H1 (cell line): ENCODE measurements at regions not wholly inside any gene's neighbourhood (a gene's known extent, or its start where the extent isn't known, plus 50 kb on each side); places are given as distances from the start of the nearest gene placed in this dataset.
A peak's percentile ranks its signal among the peaks of the same experiment; 100 is the strongest.

Experiments used
- CTCF ChIA-PET: fragments of 300-600 bp; sonication (Branson Sonifier 250); formaldehyde crosslinking; loops from one replicate; lab custom pipeline; 2021; ENCODE audit not compliant: partially characterized antibody; lab: Charles Lee
- POLR2A ChIA-PET: fragments of 300-600 bp; sonication (Branson Sonifier 250); formaldehyde crosslinking; loops from one replicate; lab custom pipeline; 2021; ENCODE audit warnings: inconsistent platforms; ENCODE audit not compliant: partially characterized antibody; lab: Charles Lee
- DNase-seq, 2 experiments: peaks; one replicate each; pipeline versions ENCODE4 v3.0.0 to v3.0.0-alpha.2; 2010 to 2022; ENCODE audit warnings: low spot score in 2 of 2, low read depth in 1 of 2, mixed read lengths in 1 of 2
- FAIRE-seq: peaks from 2 replicates; lab custom pipeline; 2011; peaks lifted over from hg19 to GRCh38; lab: Jason Lieb, UNC
- H2AFZ ChIP-seq: 2 replicates; pipeline ENCODE4 v1.8.1; 2012; ENCODE audit warnings: low read length, inconsistent platforms
- H2AK5ac ChIP-seq: 2 replicates; pipeline ENCODE4 v1.6.1; 2013; ENCODE audit warnings: low read depth, low read length
- H2BK120ac ChIP-seq: replicated peaks from 2 replicates; pipeline ENCODE3; 2013; ENCODE audit warnings: low read depth, low read length, inconsistent platforms
- H2BK12ac ChIP-seq: 2 replicates; pipeline ENCODE4 v1.6.1; 2013; ENCODE audit warnings: low read depth, low read length
- H2BK15ac ChIP-seq: 2 replicates; pipeline ENCODE4 v1.6.1; 2013; ENCODE audit warnings: low read length
- H2BK20ac ChIP-seq: 2 replicates; pipeline ENCODE4 v1.6.1; 2013; ENCODE audit warnings: low read length
- H2BK5ac ChIP-seq: 2 replicates; pipeline ENCODE4 v1.6.1; 2013; ENCODE audit warnings: low read depth, low read length
- H3K14ac ChIP-seq: 2 replicates; pipeline ENCODE4 v1.6.1; 2013; ENCODE audit warnings: inconsistent platforms; ENCODE audit not compliant: insufficient read length
- H3K18ac ChIP-seq: 2 replicates; pipeline ENCODE4 v1.6.1; 2013; ENCODE audit warnings: low read length; ENCODE audit errors: extremely low read depth
- H3K23ac ChIP-seq: 2 replicates; pipeline ENCODE4 v1.6.1; 2013; ENCODE audit warnings: inconsistent platforms; ENCODE audit not compliant: insufficient read length
- H3K23me2 ChIP-seq: 2 replicates; pipeline ENCODE4 v1.6.1; 2013; ENCODE audit warnings: low read depth, low read length
- H3K27ac ChIP-seq: 2 replicates; pipeline ENCODE4 v1.6.1; 2011; ENCODE audit warnings: low read depth, low read length, inconsistent platforms
- H3K27me3 ChIP-seq, 4 experiments: replicated peaks in 1 of 4; 1 replicate in 1 of 4; 2 replicates in 3 of 4; pipeline versions ENCODE4 v1.6.1 to v1.8.1; 2011 to 2013; ENCODE audit warnings: low read length in 3 of 4, mild to moderate bottlenecking in 3 of 4, inconsistent platforms in 2 of 4, mixed read lengths in 2 of 4, moderate library complexity in 1 of 4; ENCODE audit not compliant: control insufficient read depth in 3 of 4, insufficient read depth in 3 of 4; ENCODE audit errors: extremely low read depth in 1 of 4
- H3K36me3 ChIP-seq, 4 experiments: 2 replicates each; pipeline versions ENCODE4 v1.6.1 to v1.8.1; 2011 to 2013; ENCODE audit warnings: mild to moderate bottlenecking in 4 of 4, low read length in 3 of 4, moderate library complexity in 2 of 4, control low read depth in 1 of 4, inconsistent platforms in 1 of 4; ENCODE audit not compliant: insufficient read depth in 4 of 4, control insufficient read depth in 2 of 4
- H3K4ac ChIP-seq: replicated peaks from 2 replicates; pipeline ENCODE3; 2013; ENCODE audit warnings: low read length, low read depth, mixed read lengths, inconsistent platforms; ENCODE audit not compliant: insufficient read length
- H3K4me1 ChIP-seq, 4 experiments: replicated peaks in 1 of 4; 1 replicate in 1 of 4; 2 replicates in 3 of 4; pipeline versions ENCODE4 v1.6.1 to v1.8.1; 2011 to 2013; ENCODE audit warnings: low read length in 3 of 4, inconsistent platforms in 2 of 4, mixed read lengths in 1 of 4; ENCODE audit not compliant: insufficient read depth in 4 of 4, control insufficient read depth in 3 of 4
- H3K4me2 ChIP-seq, 2 experiments: 2 replicates each; pipeline versions ENCODE4 v1.6.1 to v1.8.1; 2011 to 2013; ENCODE audit warnings: low read depth in 2 of 2, low read length in 2 of 2, control low read depth in 1 of 2, inconsistent platforms in 1 of 2, mild to moderate bottlenecking in 1 of 2; ENCODE audit not compliant: insufficient read depth in 1 of 2
- H3K4me3 ChIP-seq, 4 experiments: fragments of 200-600, 300-600 bp in 1 of 4; sonication (generic), shearing (Covaris generic), sonication (Bioruptor Twin) in 1 of 4; 2 replicates each; pipeline versions ENCODE4 v1.5.1 to v1.8.1; 2011 to 2016; ENCODE audit warnings: low read length in 4 of 4, low read depth in 3 of 4, control low read depth in 2 of 4, inconsistent platforms in 2 of 4, mild to moderate bottlenecking in 2 of 4, mixed read lengths in 1 of 4, moderate library complexity in 1 of 4; ENCODE audit not compliant: insufficient read depth in 2 of 4; ENCODE audit errors: extremely low read depth in 1 of 4
- H3K56ac ChIP-seq: replicated peaks from 2 replicates; pipeline ENCODE3; 2013; ENCODE audit warnings: low read depth, mild to moderate bottlenecking, mixed read lengths, low read length, inconsistent platforms; ENCODE audit not compliant: insufficient read length
- H3K79me1 ChIP-seq: 2 replicates; pipeline ENCODE4 v1.6.1; 2013; ENCODE audit warnings: low read depth, low read length, control low read depth
- H3K79me2 ChIP-seq, 2 experiments: 2 replicates each; pipeline versions ENCODE4 v1.6.1 to v1.8.1; 2012 to 2013; ENCODE audit warnings: low read length in 2 of 2, mild to moderate bottlenecking in 2 of 2, inconsistent platforms in 1 of 2; ENCODE audit not compliant: insufficient read depth in 2 of 2, control insufficient read depth in 1 of 2
- H3K9ac ChIP-seq, 4 experiments: replicated peaks in 1 of 4; 1 replicate in 1 of 4; 2 replicates in 3 of 4; pipeline versions ENCODE4 v1.6.1 to v1.8.1; 2011 to 2013; ENCODE audit warnings: low read depth in 3 of 4, low read length in 3 of 4, control low read depth in 2 of 4, mild to moderate bottlenecking in 2 of 4, moderate library complexity in 2 of 4, inconsistent platforms in 1 of 4; ENCODE audit errors: extremely low read depth in 1 of 4
- H3K9me3 ChIP-seq, 2 experiments: 2 replicates each; pipeline versions ENCODE4 v1.6.1 to v1.8.1; 2012 to 2013; ENCODE audit warnings: mild to moderate bottlenecking in 2 of 2, moderate library complexity in 2 of 2, control low read depth in 1 of 2, inconsistent platforms in 1 of 2, low read depth in 1 of 2, low read length in 1 of 2, mixed read lengths in 1 of 2; ENCODE audit not compliant: insufficient read depth in 2 of 2
- H4K20me1 ChIP-seq, 2 experiments: replicated peaks in 1 of 2; 2 replicates each; pipeline versions ENCODE3 to v1.8.1; 2011 to 2013; ENCODE audit warnings: inconsistent platforms in 2 of 2, low read length in 2 of 2, mild to moderate bottlenecking in 1 of 2; ENCODE audit not compliant: insufficient read depth in 2 of 2, control insufficient read depth in 1 of 2
- H4K5ac ChIP-seq: 2 replicates; pipeline ENCODE4 v1.6.1; 2013; ENCODE audit warnings: low read length, low read depth, mixed read lengths, inconsistent platforms; ENCODE audit not compliant: insufficient read length
- H4K8ac ChIP-seq: 2 replicates; pipeline ENCODE4 v1.8.0; 2013; ENCODE audit warnings: mild to moderate bottlenecking, moderate library complexity, low read length, inconsistent platforms; ENCODE audit not compliant: insufficient read depth; ENCODE audit errors: extremely low read depth
- H4K91ac ChIP-seq: replicated peaks from 2 replicates; pipeline ENCODE3; 2013; ENCODE audit warnings: low read length, mixed read lengths, inconsistent platforms; ENCODE audit not compliant: insufficient read length
- CTCF ChIP-seq, 3 experiments: IDR thresholded peaks; 1 replicate in 2 of 3; 2 replicates in 1 of 3; pipeline versions ENCODE4 v1.5.1 to v1.6.1; 2011; ENCODE audit warnings: low read length in 3 of 3, mild to moderate bottlenecking in 3 of 3, inconsistent platforms in 2 of 3, low read depth in 1 of 3, moderate library complexity in 1 of 3; ENCODE audit not compliant: insufficient read depth in 1 of 3; ENCODE audit errors: control extremely low read depth in 1 of 3
- JUND ChIP-seq: IDR thresholded peaks from 2 replicates; pipeline ENCODE4 v1.6.1; 2011; ENCODE audit warnings: mild to moderate bottlenecking, improper control_type of control experiment, low read length
- POLR2A ChIP-seq, 2 experiments: IDR thresholded peaks; 1 replicate in 1 of 2; 2 replicates in 1 of 2; pipeline ENCODE4 v1.6.1; 2011; ENCODE audit warnings: low read depth in 2 of 2, low read length in 2 of 2, mild to moderate bottlenecking in 2 of 2; ENCODE audit errors: control extremely low read depth in 1 of 2
- RAD21 ChIP-seq, 2 experiments: IDR thresholded peaks in 1 of 2; conservative IDR thresholded peaks in 1 of 2; 2 replicates each; pipeline ENCODE4 v1.6.1; 2011; ENCODE audit warnings: low read depth in 2 of 2, low read length in 2 of 2, improper control_type of control experiment in 1 of 2, inconsistent platforms in 1 of 2, mild to moderate bottlenecking in 1 of 2, moderate library complexity in 1 of 2
- SP4 ChIP-seq: IDR thresholded peaks from 2 replicates; pipeline ENCODE4 v1.6.1; 2012; ENCODE audit warnings: low read length, inconsistent platforms
- TEAD4 ChIP-seq: IDR thresholded peaks from 2 replicates; pipeline ENCODE4 v1.6.1; 2012; ENCODE audit warnings: low read depth, low read length, inconsistent platforms, mixed read lengths
- USF2 ChIP-seq: IDR thresholded peaks from 2 replicates; pipeline ENCODE4 v1.6.1; 2011; ENCODE audit warnings: low read length, improper control_type of control experiment
- WGBS, 2 experiments: shearing (Covaris generic) in 1 of 2; methylation state at CpG; one replicate each; pipeline versions ENCODE4 v1.1.6 to v1.1.7; 2013 to 2015; ENCODE audit warnings: low lambda C conversion rate in 2 of 2, mixed read lengths in 2 of 2, inconsistent platforms in 1 of 2, low coverage in 1 of 2, missing lambda C conversion rate in 1 of 2; ENCODE audit not compliant: insufficient replicate concordance in 2 of 2, insufficient coverage in 1 of 2, insufficient read length in 1 of 2; ENCODE audit errors: extremely low coverage in 1 of 2, missing lambda C conversion rate in 1 of 2; 5-methylcytosine and 5-hydroxymethylcytosine counted together
- TF ChIP-seq, protein P1 (sequence below): IDR thresholded peaks from 2 replicates; pipeline ENCODE4 v1.6.1; 2011; ENCODE audit warnings: low read depth, mild to moderate bottlenecking, low read length; ENCODE audit not compliant: insufficient read depth

GRCh38 chr3:159130108-159130507 lies 328.3 kb downstream of the MFSD1 start:
- no peak overlapping the region for H3K27ac ChIP-seq
- H3K9ac ChIP-seq: no peak overlapping the region
- no peaks in the 10 kb centered on the region for H3K9me3 ChIP-seq
- no peak overlapping the region for H2AK5ac ChIP-seq
- H3K4me1 ChIP-seq: no peaks in the 10 kb centered on the region
- no peak overlapping the region for H4K91ac ChIP-seq
- no peaks in the 10 kb centered on the region for H3K23me2 ChIP-seq
- H4K20me1 ChIP-seq: no peaks in the 10 kb centered on the region
- H3K18ac ChIP-seq: no peak overlapping the region
- H3K56ac ChIP-seq: no peak overlapping the region
- H3K4ac ChIP-seq: no peak overlapping the region
- WGBS, 2 experiments: 0% methylated on average over 1 of the region's 1 CpG; no CpG with 5 or more reads in 1 of the 2 experiments
- H2BK120ac ChIP-seq: no peak overlapping the region
- no peak overlapping the region for H2BK12ac ChIP-seq
- no peak overlapping the region for H4K8ac ChIP-seq
- no peak overlapping the region for H2AFZ ChIP-seq
- H3K14ac ChIP-seq: no peak overlapping the region
- H3K23ac ChIP-seq: no peak overlapping the region
- H2BK20ac ChIP-seq: no peak overlapping the region
- no peaks in the 10 kb centered on the region for H3K79me2 ChIP-seq
- H3K36me3 ChIP-seq: no peaks in the 10 kb centered on the region
- peak; percentile 5 to 69 for DNase-seq
- FAIRE-seq: peak; percentile 24
- CTCF ChIA-PET: interaction anchor here (0.7 to 4.7 kb wide), 28 partner anchors 9 to 1524 kb away, joined by 3 to 53 read pairs (median 4); no protein-coding TSS in a partner anchor
- H2BK15ac ChIP-seq: no peak overlapping the region
- no peak overlapping the region for H2BK5ac ChIP-seq
- H3K4me3 ChIP-seq: no peak overlapping the region
- H3K4me2 ChIP-seq: no peak overlapping the region
- no peak for TF ChIP-seq USF2
- peak; percentile 87 for TF ChIP-seq TEAD4
- TF ChIP-seq SP4: no peak
- TF ChIP-seq POLR2A (IDR thresholded peaks at IDR 0.05; ENCODE audit: control extremely low read depth in 1 of 2, low read depth in 2 of 2, low read length in 2 of 2): no peak
- TF ChIP-seq JUND: no peak
- TF ChIP-seq, protein P1, sequence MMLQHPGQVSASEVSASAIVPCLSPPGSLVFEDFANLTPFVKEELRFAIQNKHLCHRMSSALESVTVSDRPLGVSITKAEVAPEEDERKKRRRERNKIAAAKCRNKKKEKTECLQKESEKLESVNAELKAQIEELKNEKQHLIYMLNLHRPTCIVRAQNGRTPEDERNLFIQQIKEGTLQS: no peak
- TF ChIP-seq RAD21 (IDR thresholded peaks at IDR 0.05 in 1 of 2, conservative IDR thresholded peaks at IDR 0.05 in 1 of 2; ENCODE audit: low read depth in 2 of 2, low read length in 2 of 2): peak; percentile 67 to 75
- peak in 2 of 3 experiments; percentile 66 to 78; a peak in 3 of 4 replicates for TF ChIP-seq CTCF (IDR thresholded peaks at IDR 0.05; ENCODE audit: control extremely low read depth in 1 of 3, insufficient read depth in 1 of 3, low read depth in 1 of 3, low read length in 3 of 3)
- no peaks in the 10 kb centered on the region for H3K27me3 ChIP-seq
- H3K79me1 ChIP-seq: no peaks in the 10 kb centered on the region
- no peak overlapping the region for H4K5ac ChIP-seq
- POLR2A ChIA-PET: no interaction called here
